ENCODE measurements at regions not wholly inside any gene's neighbourhood (a gene's known extent, or its start where the extent isn't known, plus 50 kb on each side); places are given as distances from the start of the nearest gene placed in this dataset.
A peak's percentile ranks its signal among the peaks of the same experiment; 100 is the strongest.

- TF ChIP-seq CTCF (conservative IDR thresholded peaks at IDR 0.05; ENCODE audit: low read depth, low read length): no peak
- no peak for DNase-seq (ENCODE audit: low read depth)
- H3K4me3 ChIP-seq (ENCODE audit: low read depth, low read length): no peak overlapping the region
These were observed 328.9 kb upstream of the IRX2 start for GRCh38 chr5:3080366-3080765.

- TF ChIP-seq CTCF (conservative IDR thresholded peaks at IDR 0.05; ENCODE audit: low read depth, low read length): no peak
- no peak overlapping the region for H3K4me3 ChIP-seq (ENCODE audit: low read depth, low read length)
- no peak for DNase-seq (ENCODE audit: low read depth)
These were observed 326.2 kb upstream of the IRX2 start for GRCh38 chr5:3077684-3078083.

GRCh38 chr5:3075309-3075708, 323.8 kb upstream of the IRX2 start:
- DNase-seq (ENCODE audit: low read depth): no peak
- no peak overlapping the region for H3K4me3 ChIP-seq (ENCODE audit: low read depth, low read length)
- peak; percentile 10 for TF ChIP-seq CTCF (conservative IDR thresholded peaks at IDR 0.05; ENCODE audit: low read depth, low read length)

- TF ChIP-seq CTCF (conservative IDR thresholded peaks at IDR 0.05; ENCODE audit: low read depth, low read length): no peak
- H3K4me3 ChIP-seq (ENCODE audit: low read depth, low read length): no peak overlapping the region
- no peak for DNase-seq (ENCODE audit: low read depth)
These were observed 316.9 kb upstream of the IRX2 start for GRCh38 chr5:3068401-3068800.

GRCh38 chr5:3060283-3060682, 308.8 kb upstream of the IRX2 start:
- no peak for TF ChIP-seq CTCF (conservative IDR thresholded peaks at IDR 0.05; ENCODE audit: low read depth, low read length)
- no peak for DNase-seq (ENCODE audit: low read depth)
- H3K4me3 ChIP-seq (ENCODE audit: low read depth, low read length): no peak overlapping the region

- no peak overlapping the region for H3K4me3 ChIP-seq (ENCODE audit: low read depth, low read length)
- TF ChIP-seq CTCF (conservative IDR thresholded peaks at IDR 0.05; ENCODE audit: low read depth, low read length): no peak
- DNase-seq (ENCODE audit: low read depth): no peak
These were observed 308.0 kb upstream of the IRX2 start for GRCh38 chr5:3059488-3059887.

GRCh38 chr5:3058942-3059341, 307.5 kb upstream of the IRX2 start:
- no peak for TF ChIP-seq CTCF (conservative IDR thresholded peaks at IDR 0.05; ENCODE audit: low read depth, low read length)

More at GRCh38 chr5:3058942-3059341, 307.5 kb upstream of the IRX2 start:
- DNase-seq (ENCODE audit: low read depth): no peak
- H3K4me3 ChIP-seq (ENCODE audit: low read depth, low read length): no peak overlapping the region
